ENCODE measurements at regions not wholly inside any gene's neighbourhood (a gene's known extent, or its start where the extent isn't known, plus 50 kb on each side); places are given as distances from the start of the nearest gene placed in this dataset.
"Not testable (repeated sequence)": the region's sequence is repeated elsewhere in the genome, so short reads cannot be mapped to it uniquely, and the experiment has no call there.

DNA sequence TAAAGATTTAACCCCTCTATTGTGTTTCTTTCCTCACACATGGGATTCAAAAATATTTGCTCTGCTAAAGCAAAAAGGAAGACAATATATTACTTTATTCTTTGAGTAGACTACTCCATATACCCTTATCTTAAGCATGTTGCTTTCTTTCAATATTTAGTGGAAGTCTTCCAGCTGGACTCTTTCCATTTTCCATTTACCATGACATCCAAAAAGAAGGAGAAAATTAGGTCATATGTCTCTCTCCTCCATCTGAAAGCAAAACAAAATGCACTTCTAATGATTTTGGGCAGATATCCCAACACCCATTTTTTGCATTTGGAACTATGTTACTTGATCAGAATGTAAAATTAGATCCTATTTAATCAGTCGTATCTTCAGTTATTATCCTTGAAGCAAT, 1336.5 kb downstream of the PCDH19 start:
- FAIRE-seq = no peak

DNA sequence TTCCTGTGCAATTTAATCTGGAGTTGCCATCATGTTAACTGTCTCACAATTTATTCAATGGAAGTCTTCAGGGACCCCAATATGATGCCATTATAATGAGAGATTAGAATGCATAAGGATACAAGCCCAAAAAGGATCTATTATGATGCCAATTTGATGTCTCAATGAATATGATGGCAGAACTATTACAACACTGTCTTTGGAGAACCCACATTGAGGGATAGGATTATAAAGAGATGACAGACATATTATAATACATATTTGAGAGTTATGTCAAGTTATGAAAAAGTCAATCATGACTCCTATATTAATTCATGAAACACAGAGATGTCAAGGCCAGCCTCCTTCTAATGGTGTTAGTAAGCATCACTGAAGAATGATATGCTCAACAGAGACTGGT, 1358.4 kb downstream of the PCDH19 start:
- no peak for FAIRE-seq

DNA sequence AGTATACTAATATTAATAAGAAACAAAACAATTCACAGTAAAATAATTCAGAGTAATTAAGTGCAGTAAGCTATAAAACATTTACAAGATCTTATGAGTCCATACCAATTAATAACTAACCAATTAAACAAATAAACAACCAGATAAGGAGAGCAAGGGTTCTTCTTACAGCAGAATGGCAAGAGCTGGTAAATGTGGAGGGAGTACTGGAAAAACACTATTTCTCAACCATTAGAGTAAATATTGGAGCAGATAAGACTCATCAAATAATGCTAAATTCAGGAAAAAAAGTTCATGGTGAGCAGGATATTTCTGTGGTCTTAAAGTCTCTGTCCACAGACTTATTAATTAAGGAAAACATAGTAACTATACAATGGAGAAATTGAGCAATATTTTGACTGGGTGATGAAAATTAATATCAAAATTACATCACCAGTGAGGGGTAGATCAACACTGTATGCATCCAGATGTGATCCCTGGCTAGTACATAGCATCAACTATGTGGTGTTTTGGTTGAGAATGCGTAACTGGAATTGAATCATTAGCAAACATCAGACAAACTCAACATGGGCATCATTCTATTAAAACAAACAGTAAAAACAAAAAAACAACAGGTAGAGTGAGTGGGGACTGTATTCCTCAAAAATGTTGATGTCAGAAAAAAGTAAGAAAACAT, 1376.7 kb downstream of the PCDH19 start:
- FAIRE-seq = no peak

DNA sequence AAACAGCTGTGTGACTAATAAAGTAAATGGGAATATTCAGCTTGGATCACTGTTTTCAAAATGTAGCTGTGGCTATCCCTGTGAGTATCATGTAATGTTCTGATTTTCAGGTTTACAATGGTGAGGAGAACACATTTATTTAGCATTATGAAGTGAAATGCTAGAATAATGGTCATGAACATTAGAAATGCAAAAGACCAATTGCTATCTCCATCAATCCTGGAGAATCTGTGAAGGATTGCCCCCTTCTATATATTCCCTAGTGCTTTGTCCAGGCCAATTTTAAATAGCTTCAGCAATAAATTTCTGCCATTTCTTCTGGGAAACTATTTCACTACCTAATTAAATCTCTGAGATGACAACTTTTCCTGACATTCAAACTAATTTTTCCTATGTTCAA, 1399.1 kb downstream of the PCDH19 start:
- no peak for FAIRE-seq

DNA sequence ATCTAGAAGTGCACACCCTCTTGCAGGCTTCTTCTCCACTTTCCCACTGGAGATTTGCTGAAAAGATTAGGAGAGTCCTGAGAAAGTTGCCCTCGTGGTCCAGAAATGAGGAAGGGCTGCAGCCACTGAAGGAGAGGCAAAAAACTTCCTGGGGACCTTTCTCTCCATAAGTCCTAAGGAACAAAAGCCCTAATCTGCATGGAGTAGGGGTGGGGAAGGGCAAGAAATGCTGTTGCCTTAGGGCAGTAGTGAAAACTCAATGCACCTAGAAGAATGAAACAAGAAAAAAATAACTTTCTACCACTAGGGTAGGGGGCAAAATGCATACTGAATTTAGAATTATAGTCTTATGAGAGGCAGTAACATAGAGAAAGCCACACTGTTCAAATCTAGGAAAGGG, 1408.8 kb downstream of the PCDH19 start:
- FAIRE-seq = no peak

DNA sequence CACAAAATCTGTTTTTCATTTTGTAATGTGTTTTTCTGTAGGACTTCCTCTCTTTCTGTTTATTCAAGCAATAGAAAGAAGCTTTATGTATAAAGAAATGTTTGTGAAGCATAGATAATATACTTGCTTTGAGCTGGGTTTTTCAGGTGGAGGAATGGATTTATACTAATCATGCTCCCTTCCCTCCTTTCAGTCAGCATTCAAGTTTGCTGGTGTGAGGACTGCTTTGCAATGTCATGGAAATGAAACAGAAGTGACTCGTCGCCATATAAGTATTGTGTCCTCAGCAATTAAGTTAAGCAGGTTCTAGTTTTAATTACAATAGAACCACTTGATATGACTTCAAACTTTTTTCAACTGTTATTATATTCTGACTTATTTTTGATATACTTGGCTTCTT, 1447.1 kb downstream of the PCDH19 start:
- no peak for FAIRE-seq

DNA sequence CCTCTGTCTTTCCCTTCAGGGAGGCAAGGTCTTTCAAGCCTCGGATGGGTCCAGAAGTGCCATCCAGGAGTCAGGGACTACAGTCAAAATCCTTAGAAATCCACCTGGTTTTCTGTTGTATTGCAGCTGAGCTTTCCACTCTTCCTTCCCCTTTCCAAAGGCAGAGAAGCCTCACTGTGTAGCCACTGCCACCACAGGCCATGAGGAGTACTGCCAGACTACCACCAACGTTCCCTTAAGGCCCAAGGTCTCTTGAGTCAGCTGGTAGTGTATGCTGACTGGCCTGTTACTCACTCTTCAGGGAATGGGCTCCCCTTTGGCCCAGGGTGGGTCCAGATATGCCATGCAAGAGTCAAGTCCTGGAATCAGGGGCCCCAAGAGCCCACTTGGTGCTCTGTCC, 1454.1 kb downstream of the PCDH19 start:
- no peak for FAIRE-seq

DNA sequence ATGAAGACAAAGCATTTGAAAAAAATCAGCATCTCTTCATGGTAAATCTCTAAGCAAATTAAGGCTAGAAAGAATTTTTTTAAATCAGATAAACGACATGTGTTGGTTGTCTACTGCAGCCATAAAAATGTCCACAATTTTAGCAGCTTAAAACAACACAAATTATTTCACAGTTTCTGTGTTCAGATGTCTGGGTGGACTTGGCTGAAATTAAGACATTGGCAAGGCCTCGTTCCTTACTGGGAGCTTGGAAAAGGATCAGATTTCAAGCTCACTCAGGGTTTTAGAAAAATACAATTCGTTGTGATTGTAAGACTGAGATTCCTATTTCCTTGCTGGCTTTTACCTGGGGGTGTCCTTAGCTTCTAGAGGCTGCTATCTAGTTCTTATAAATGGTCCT, 1470.6 kb downstream of the PCDH19 start:
- FAIRE-seq = no peak

DNA sequence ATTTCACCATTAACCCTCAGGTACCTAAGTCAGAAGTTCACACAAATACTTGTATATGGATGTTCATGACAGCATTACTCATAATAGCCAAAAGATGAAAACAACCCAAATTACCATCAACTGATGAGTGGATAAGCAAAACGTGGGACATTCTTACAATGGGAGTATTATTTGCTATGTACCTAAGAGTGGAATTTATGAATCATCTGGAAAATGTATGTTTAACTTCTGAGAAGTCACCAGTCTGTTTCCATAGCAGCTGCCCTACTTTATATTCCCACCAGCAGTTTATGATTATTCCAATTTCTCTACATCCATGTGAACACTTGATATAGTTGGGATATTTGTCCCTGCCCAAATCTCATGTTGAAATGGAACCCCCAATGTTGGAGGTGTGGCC, 1478.9 kb downstream of the PCDH19 start:
- no peak for FAIRE-seq

DNA sequence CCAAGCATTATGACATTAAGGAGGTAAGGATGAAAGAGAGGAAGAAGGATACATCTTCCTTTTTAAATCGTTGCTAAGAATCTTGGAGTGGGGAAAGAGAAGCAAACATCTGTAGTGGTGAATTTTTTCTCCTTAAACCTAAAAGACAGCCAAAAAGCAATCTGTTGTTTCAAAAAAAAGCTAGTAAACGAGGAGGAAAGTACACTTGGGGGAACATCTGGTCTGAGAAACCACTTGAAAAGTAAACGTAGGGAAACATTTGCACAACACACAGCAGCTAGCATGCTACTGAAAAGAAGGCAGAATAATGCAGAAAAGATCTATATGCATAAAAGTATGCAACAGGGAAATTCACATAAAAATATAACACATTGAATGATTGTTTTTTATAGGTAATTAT, 1485.6 kb downstream of the PCDH19 start:
- peak; percentile 54 for FAIRE-seq

DNA sequence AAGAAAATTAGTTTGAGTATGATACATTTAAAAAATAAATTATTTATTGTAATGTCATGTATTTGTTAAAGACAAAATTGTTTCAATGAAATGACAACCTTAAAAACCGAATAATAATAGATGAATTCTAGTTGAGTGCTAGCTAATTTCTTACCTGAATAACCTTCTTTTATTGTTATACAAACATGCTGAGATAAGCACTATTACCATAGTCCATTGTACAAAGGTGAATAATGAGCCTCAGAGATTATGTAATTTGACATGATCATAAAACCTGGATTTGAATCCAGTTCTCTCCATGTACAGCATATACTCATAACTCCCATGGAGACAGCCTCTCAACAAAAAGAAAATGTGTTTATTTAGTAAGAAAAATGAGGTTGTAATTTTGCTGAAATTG, 1512.9 kb downstream of the PCDH19 start:
- no peak for FAIRE-seq

DNA sequence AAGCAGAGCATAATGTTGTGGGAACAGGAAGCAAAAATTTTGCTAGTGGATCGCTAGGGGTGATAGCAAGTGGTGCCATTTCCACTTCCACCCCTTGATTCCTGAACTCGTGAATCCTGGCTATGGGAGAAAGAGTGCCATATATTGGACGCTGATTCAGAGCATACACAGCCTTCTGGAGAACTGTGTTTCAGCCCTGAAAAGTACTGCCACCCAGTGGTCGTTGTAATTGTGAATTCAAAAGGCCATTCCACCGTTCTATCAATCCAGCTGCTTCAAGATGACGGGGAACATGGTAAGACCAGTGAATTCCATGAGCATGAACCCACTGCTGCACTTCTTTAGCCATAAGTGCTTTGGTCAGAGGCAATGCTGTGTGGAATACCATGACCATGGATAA, 1559.4 kb downstream of the PCDH19 start:
- FAIRE-seq = not testable (repeated sequence)
